Activated T-helper 1 cell treated with anti-CD3 and anti-CD28 coated beads, Interleukin-2, amount 50 U/mL, for 16 hours (primary cell): ENCODE measurements at regions not wholly inside any gene's neighbourhood (a gene's known extent, or its start where the extent isn't known, plus 50 kb on each side); places are given as distances from the start of the nearest gene placed in this dataset.
"Not testable (repeated sequence)": the region's sequence is repeated elsewhere in the genome, so short reads cannot be mapped to it uniquely, and the experiment has no call there.

Experiments used
- DNase-seq, 2 donors: peaks; one replicate each; pipeline ENCODE4 v3.0.0-alpha.2; 2020; ENCODE audit warnings: low read depth in 1 of 2, low spot score in 1 of 2

DNA sequence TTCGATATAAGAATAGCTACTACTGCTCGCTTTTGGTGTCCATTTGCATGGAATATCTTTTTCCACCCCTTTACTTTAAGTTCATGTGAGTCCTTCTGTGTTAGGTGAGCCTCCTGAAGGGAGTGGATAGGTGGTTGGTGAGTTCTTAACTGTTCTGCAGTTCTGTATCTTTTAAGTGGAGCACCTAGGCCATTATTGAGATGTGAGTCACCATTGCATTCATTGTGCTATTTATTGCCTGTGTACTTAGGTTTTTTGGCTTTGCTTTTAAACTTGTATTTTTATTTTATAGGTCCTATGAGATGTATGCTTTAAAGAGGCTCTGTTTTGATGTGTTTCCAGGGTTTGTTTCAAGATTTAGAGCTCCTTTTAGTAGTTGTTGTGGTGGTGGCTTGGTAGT lies 1430.8 kb downstream of the REEP3 start:
- no peak for DNase-seq

GRCh38 chr10:64956441-64956840 lies 1435.2 kb downstream of the REEP3 start:
- DNase-seq = no peak

- DNase-seq = no peak
Observed at GRCh38 chr10:64959116-64959515, 1437.9 kb downstream of the REEP3 start.

DNA sequence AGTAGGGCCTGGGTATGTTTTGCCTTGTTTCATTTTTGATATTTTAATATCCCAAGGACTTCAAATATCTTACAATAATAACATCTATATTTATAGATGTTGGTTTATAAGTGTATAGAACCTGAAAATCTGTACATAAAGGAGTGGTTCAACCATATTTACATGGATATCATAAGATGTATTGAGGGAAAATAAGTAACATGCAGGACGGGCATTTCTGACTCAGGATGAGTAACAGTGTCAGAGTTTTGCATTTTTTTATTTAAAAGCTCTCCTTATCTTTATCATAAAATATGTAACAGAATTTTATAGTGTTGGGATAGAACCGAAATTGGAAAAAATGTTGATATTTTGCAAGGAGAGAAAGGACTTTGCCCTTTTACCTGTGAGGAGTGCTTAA lies 1438.7 kb downstream of the REEP3 start:
- no peak for DNase-seq

DNA sequence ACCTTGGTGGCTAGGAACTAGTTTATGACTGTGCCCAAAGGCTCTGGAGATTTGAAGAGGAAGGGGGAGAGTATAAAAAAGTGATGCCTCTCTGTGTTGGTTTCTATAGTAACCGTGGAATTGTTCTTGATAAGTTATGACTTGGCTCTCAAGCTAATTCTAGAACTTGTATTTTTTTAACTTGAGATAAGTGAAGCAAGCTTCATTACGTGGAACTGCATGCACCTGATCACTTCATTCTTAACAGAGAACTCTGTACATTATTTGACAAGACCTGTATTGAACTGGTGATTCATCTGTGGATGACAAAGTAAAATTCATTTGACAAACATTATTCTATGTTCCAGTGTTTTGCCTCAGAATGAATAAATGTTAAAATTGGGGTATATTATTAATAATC lies 1452.2 kb downstream of the REEP3 start:
- no peak for DNase-seq

DNA sequence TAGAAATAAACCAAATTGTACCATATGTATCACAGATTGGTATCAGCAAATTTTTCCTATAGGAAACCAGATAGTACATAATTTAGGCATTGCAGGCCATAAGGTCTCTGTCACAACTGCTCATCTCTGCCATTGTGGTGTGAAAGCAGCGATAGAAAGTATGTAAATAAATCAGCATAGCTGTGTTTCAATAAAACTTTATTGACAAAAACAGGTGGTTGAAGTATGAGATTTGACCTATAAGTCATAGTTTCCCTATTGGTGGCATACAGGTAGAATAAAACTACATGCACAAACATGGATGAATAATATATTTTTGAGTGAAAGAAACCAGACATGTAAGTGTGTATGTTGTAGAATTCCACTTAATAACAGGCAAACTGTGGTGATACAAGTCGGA lies 1454.9 kb downstream of the REEP3 start:
- DNase-seq = no peak

DNA sequence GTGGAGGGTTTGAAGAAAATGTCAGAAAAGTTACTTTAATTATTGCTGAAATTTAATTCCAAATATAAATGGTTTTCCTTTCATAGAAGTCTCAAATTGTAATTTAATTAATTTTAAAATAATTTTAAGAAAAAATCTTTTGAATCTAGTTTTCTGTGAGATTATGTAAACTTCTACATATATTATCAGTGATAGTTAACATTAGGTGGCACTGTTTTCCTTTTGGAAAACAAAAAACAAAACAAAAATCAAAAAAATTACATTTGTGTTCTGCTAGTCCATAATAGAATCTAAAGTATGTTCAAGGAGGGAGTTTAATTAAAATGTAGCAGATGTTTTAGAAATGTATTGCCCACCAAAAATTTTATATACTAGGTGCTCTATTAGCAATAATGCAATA lies 1456.7 kb downstream of the REEP3 start:
- DNase-seq = no peak

GRCh38 chr10:64996886-64997285 lies 1475.7 kb downstream of the REEP3 start:
- no peak for DNase-seq

GRCh38 chr10:65010845-65011244 lies 1489.6 kb downstream of the REEP3 start:
- DNase-seq = no peak

DNA sequence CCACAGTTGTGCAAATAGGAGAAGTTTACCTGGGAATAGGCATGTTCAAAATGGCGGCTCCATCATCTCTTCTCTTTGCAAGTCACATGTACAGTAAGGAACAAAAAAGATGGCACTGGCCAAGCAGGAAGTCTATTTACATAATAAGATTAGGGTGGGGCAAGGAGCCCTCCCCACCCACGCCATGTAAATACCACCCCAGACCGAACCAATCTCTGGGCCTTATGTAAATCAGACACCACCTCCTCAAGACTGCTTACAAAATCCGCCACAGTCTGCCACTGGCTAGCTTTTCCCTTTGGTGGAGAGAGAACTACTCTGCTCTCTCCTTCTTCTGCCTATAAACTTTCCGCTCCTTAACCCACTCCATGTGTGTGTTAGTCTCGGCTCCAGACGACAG lies 1496.3 kb downstream of the REEP3 start:
- DNase-seq = no peak

DNA sequence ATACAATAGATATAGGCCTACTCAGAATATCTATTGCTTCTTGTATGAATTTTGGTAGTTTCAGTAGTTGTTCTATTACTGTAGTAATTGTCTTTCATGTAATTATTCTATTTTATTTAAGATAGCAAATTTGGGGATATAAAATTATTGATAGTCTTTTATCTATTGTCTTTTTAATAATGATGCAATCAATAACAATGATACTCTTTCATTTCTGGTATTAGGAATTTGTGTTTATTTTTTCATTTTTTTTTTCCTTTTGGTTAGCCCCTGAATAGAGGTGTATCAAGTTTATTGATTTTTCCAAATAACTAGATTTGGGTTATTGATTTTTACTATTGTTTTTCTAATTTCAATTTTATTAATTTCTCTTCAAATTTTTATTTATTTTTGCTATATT lies 1503.7 kb downstream of the REEP3 start:
- DNase-seq = no peak

- no peak for DNase-seq
Observed at GRCh38 chr10:65030263-65030662, 1509.1 kb downstream of the REEP3 start.

DNA sequence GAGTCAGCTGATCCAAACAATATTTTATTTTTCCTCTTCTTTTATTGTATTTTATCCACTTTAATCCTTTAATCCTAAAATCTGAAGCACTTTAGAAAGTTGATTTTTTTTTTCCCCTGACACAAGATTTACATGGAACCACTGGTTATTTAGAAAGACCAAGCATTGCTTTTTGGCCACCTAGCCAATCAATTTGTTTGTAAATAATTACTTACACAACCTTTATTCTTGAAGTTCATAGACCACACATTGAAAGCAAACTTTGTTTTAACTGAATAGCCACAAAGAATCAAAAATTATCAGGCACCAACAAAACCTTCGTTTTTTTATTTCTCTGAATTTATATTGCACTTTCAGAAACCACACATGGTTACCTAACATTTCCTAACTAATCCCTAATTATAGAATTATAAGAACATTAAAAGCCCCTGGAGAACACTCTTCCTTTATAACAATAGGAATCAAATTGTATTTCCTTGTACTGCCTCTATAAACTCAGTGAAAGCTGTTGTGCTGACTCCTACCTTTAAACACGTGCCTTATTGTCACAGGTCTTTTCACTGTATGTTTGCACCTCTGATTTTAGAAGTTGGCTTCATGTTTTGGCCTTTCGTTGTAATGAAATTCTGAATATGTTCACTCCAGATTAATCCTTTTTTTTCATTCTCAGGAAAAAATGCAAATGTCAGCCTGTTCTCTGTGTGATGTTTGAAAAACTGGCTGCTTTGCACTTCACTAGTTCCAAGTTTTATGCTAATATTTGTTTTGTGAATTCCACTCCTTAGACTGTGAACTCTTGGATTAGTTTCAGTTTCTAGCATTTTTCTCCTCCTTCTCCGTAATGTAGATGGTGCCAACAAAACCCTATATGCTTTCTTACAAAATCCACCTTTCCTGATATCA lies 1511.9 kb downstream of the REEP3 start:
- DNase-seq = no peak

DNA sequence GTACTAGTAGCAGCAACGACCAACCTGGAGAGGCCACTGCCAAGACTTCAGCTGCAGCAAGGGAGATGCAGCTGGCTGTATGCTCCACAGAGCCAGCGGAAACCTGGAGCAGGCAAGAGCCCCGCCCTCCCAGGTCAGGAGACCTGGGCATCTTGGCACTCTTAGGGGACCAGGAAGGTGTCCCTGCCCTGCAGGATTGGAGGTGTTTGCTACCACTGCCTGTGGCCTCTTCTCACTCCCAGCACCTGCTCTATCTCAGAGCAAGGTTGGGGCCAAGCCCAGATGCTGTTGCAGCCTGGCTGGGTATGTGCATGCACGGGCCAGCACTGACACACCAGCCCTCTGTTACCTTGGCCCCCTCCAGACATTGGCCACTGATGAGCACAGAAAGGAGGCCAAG lies 1512.8 kb downstream of the REEP3 start:
- no peak for DNase-seq

DNA sequence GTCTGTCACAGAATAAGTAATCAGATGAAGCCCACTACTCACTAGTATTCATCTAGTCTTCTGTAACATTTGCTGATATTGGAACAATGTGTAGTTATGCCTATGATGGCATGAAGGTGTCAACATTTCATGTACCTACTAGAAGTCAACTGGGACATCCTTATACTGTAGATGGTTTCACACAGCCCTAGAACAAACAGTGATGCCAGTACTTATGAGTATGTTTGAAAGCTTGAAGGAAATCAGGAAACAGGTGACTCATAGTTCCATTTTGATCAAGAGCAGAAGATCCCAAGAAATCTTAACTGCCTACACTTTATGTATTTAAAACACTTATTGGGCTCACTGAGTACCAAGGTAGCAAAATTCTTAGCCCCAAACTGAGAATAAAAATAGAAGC lies 1519.6 kb downstream of the REEP3 start:
- no peak for DNase-seq

GRCh38 chr10:65041307-65041706 lies 1520.1 kb downstream of the REEP3 start:
- DNase-seq = no peak

GRCh38 chr10:65042496-65042895 lies 1521.3 kb downstream of the REEP3 start:
- DNase-seq = no peak

DNA sequence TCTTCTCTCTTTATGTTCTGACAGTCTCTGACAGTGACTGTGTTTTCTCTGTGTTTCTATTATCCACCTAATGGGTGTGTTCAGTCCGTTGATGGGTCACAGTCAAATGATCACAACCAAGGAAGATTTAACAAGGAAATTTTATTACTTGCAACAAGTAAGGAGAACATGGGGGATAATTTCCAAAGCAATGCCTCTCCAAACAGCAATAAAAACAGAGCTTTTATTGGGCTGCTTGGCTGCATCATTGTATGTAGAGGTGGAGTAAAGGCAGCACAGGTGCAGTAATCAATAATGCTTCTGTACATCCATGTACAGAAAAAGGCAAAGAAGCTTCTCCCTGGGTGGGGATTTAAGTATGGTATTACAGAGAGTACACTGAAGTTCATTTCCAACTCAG lies 1525.6 kb downstream of the REEP3 start:
- DNase-seq = no peak

DNA sequence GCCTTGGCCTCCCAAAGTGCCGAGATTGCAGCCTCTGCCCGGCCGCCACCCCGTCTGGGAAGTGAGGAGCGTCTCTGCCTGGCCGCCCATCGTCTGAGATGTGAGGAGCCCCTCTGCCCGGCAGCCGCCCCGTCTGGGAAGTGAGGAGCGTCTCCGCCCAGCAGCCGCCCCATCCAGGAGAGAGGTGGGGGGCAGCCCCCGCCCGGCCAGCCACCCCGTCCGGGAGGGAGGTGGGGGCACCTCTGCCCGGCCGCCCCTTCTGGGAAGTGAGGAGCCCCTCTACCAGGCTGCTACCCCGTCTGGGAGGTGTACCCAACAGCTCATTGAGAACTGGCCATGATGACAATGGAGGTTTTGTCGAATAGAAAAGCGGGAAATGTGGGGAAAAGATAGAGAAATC lies 1530.9 kb downstream of the REEP3 start:
- not testable (repeated sequence) for DNase-seq

GRCh38 chr10:65053397-65053796 lies 1532.2 kb downstream of the REEP3 start:
- not testable (repeated sequence) for DNase-seq

DNA sequence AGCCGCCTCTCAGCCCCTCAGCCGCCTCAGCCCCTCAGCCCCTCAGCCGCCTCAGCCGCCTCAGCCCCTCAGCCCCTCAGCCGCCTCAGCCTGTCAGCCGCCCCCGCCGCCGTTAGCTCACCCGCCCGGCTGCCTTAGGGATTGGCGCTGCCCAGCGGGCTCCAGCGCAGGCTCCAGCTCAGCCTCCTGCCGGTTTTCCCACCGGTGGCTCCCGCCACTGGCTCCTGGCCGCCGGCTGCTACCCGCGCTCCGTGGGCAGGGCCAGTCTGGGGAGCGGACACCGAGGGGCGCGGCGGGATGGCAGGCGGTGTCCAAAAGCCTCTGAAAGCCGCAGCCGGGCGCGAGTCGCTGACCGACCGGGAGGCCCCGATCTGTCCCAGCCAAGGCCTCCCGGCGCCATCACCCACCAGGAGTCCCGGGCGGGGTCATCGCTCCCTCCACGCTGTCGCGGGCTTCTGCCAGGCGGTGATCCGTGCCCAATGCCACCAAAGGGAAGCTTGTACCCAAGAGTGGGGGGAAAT lies 1532.7 kb downstream of the REEP3 start:
- not testable (repeated sequence) for DNase-seq

DNA sequence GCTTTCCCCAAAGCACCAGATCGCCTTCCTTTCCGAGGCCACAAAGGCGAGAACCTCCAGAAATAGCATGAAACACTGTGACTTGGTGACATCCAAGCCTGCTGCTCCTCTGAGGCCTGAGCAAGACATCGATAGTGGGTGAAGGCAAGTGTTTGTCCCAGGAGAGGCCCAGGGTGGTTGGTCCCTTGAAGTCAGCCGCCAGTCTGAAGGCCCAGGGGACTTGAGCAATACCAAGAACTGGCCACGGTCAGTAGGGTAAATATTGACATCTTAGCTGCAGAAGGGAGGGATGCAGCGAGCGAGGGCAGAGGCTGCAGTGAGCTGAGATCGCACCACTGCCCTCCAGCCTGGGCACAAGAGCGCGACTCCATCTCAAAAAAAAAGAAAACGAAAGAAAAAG lies 1533.5 kb downstream of the REEP3 start:
- not testable (repeated sequence) for DNase-seq

DNA sequence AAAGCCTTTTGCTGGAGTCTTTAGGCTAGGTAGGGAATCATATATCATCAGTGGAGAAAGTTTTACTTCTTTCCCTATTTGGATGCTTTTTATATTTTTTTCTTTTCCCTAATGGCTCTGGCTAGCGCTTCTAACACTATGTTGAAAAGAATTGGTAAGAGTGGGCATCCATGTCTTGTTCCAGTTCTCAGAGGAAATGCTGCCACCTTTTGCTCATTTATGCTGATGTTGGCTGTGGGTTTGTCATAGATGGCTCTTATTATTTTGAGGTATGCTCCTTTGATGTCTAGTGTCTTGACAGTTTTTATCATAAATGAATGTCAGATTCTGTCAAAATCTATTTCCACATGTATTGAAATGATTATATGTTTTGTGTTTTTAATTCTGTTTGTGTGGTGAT lies 1544.1 kb downstream of the REEP3 start:
- no peak for DNase-seq
